HG03135 (cell line): ENCODE measurements at regions not wholly inside any gene's neighbourhood (a gene's known extent, or its start where the extent isn't known, plus 50 kb on each side); places are given as distances from the start of the nearest gene placed in this dataset.
"Not testable (repeated sequence)": the region's sequence is repeated elsewhere in the genome, so short reads cannot be mapped to it uniquely, and the experiment has no call there.

ENCODE experiments used
- ATAC-seq: cut with Tn5 transposase; IDR thresholded peaks from one replicate; pipeline ENCODE4 v1.9.1; 2021; ENCODE audit warnings: mild to moderate bottlenecking, moderate library complexity; ENCODE audit not compliant: unreplicated experiment

DNA sequence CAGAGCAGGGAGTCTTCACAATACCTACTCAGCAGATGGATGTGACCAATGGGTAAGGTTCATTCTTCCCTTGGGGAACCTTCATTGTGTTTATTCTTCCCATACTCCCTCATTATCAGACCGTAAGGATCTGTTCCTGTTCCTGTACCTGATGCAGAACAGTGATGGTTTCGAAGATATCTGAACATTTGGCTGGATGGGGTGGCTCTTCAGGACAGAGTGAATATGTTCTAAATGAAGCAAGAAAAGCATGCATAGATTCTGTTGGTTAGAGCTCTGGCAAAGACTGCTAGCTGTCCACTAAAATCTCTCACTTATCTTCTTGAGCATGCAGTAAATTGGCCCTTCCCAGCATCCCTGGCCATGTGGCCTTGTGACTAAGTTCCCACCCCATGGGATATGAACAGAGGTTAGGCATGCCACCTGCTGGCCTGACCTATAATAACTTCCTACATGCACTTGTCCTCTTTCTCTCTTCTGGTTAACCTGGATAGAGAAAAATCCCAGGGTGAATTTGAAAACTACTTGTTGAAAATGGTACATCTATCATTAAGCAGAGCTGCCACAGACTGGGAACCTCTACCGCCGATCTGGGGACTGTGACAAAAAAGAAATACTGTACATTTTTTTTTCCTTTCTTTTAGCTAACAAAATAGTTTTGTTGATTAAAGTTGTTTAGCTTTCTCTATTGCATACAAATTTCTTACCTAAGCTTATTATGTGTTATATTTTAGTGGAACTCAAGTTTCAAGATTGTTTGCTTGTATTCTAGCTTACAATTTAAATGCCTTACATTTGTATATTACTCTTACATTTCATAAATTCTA, 60.0 kb upstream of the BANK1 start:
- ATAC-seq = peak; percentile 81

DNA sequence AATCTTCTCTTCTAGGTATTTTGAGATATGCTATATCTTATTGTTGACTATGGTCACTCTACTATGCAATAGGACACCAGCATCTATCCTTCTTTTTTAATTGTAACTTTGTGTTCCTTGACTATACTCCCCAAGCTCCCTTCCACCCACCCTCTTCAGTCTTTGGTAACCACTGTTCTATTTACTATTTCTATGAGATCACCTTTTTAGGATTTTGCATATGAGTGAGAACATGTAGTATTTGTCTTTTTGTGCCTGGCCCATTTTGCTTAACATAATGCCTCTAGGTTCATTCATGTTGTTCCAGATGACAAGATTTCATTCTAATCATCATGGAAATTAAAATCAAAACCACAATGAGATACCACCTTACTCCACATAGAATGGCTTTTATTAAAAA, 63.3 kb upstream of the BANK1 start:
- ATAC-seq = no peak

DNA sequence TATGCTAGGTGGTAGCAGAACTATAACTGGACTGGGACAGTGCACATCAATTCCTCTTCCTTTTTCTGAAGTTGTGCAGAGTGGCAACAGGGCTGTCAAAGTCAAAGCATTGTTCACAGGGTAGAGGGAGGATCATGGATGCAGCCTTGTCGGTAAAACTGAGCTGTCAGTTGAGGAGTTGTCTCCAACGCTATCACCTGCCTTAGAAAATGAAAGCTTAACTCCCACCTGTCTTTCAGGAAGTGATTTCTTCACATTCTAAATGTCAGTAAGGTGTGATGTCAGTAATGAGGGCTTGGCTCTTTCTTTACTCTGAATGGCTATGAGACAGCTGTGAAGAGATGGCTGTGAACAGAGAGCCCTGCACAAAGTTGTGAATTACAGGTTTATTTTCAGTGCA, 66.4 kb upstream of the BANK1 start:
- no peak for ATAC-seq

DNA sequence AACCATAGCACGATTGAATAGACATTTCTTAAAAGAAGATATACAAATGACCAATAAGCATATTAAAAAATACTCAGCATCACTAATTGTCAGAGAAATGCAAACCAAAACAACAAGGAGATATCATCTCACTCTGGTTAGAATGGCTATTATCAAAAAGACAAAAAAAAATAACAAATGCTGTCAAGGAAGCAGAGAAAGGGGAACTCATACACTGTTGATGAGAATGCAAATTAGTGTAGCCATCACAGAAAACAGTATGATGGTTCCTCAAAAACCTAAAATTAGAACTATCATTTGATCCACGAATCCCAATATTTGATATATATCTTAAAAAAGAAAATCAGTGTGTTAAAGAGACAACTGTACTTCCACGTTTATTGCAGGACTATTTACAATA, 71.7 kb upstream of the BANK1 start:
- no peak for ATAC-seq

DNA sequence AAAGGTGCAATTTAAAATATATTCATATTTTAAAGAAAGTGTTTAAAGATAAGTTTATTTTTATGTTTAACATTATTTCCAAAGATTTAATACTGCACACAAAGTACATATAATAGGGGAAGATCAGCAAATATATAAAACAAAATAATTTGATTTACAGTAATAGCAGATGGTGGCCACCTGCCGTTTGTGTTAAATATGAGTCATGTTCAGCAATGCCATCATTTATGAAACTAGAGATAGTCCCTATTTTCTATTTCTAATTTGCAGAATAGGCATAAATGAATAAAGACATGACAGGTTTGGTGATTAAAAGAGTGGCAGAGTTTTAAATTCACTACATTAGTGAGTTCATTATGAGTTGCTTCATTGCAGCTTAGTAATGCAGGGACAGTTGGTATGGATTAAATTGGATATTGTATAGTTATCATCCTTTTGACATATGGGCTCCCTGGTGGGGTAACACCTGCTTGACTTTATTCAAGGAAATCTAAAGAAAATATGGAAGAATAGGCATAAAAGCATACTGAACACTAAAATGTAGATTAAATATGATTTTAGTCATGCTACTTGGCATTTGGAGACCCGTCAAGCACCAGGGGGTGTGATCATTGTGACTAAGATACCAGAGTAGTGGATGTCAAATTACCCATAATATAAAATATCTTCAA, 78.8 kb upstream of the BANK1 start:
- ATAC-seq = no peak

DNA sequence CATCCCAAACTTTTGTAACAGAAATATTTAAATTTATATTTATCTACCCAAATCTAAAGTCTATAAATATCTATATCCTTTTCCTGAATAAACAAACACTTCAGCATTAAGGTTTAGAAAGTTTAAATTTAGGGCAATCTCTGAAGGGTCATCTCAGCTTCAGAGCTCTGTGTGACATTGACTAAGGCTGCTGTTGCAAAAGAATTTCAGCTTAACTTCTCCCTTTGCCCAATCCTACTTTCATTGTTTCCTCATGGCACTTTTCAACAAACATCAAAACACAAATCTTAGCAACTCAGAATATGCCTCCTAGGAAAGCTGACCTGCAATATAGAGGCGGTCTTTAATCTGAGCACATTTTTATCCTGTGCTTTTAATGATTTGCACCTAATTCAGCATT, 79.7 kb upstream of the BANK1 start:
- no peak for ATAC-seq

DNA sequence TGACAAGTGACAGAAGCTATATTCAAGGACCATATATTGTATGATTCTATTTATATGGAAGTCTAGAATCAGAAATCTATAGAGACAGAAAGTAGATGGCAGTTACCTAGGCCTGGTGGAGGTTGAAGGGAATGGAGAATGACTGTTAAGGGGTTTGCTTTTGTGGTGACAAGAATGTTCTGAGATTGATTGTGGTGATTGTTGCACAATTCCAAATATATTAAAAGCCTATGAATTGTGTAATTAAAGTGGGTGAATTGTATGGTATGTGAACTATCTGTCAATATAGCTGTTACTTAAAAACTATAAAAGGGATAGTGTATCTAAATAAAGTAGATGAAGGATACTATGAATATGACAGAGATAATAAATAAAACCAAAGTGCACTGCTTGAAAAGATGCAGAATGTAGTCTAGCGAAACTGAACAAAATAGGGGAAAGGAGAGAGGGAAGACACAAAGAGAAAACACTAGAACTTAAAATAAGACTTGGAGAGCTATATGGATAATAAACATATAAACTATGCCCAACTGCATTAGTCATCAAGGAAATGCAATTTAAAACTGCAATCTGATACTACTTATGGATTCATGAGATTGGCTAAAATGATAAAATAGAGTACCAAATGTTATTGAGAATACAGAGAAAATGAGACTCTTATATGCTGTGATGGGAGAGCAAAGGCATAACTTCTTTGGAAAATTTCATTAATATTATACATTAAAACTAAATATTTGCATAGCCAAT, 82.1 kb upstream of the BANK1 start:
- no peak for ATAC-seq

DNA sequence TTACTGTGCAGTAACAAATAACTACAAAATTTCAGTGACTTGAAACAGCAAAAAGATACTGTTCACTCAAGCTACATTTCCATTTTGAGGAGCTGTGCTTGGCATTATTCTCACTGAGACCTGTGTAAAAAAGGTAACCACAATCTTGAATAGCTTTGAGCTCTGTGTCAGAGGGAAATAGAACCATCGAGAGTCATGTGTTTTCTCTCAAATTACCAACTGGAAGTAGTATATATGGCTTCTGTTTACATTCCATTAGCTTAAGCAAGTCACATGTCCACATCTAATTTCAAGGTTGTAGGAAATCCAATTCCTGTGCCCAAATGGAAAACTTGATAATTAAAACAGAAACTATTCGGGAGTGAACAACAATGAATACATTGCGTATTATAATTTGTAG, 82.9 kb upstream of the BANK1 start:
- no peak for ATAC-seq

DNA sequence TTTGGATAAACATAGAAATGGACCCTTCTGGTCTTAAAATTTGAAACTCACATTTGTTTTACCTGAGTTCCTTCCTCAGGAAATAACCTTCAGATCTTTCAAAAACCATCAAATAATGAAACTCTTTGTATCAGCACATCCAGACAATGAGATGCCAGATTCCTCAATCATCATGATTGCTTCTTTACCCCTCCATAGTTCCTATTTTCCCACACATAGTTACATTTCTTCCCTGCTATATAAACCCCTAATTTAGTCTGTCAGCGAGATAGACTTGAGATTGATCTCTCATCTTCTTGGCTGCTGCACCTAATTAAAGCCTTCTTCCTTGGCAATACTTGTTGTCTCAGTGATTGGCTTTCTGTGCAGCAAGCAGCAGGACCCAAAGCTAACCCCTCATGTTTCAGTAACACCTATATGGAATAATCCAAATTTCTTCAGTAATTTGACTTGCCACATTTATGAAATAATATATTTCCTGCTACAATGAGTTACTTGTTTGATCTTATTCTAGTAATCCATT, 83.9 kb upstream of the BANK1 start:
- no peak for ATAC-seq

DNA sequence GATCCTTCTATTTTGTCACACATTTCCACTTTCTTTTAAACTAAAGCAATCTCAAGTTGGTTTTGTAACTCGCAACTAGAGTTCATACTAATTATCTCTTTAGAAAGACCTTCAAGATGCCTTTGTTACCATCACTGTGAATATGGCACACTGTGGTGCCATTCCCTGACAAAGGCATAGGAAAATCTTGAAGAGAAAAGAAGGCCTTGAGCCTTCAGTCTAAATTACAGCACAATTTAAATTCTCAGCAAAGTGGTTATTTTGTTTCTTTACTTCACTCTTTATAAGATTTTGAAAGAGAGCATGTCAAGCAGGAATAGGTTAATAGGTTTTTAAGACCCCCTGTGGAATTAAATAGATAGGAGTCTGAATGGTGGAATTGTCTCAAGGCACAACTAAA, 89.0 kb upstream of the BANK1 start:
- no peak for ATAC-seq

DNA sequence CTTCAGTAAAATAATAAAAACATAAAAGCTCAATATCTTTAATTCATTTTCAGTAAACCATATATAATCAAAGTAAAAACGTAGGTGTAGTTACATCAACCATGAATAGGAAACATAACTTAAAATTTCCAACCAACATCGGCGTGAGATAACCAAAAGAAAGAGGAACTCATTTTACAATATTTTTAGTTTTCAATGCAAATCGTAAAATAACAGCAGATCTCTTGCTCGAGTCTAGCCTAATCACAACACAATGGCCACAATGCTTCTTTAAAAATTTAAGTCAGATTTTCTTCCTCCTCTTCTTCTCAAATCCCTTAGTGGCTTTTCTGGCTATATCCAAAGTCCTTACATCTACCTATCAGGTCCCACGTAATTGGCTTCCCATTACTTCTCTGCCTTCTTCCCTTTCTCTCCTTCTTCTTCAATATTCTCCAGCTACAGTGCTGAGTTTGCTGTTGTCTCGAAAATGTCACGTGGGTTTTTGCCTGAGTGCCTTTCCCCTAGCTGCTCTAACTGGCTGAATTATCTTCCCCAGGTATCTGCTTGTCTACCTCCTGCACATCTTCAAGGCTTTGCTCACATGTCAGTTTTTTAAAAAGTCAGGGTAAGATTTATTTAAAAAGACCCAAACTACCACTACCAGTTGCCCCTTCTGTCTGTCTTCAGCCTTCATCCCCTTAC, 90.9 kb upstream of the BANK1 start:
- no peak for ATAC-seq

DNA sequence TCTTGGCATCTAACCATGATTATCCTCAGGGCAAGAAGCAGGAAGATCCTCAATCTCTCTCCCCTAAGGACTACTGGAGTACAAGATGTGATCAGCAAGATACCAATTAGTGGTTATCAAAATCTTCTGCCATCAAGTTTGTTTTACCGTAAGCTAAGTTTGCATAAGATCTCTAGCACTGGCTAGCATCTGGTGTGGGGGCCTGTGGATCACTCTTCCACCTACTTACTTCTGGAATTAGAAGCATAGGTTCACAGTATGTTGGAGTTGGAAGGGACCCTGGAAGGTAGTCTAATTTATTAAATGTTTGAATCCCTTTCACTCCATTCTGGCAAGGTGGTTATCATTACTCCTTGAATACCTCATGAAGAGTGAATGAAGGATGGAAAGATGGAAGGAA, 93.3 kb upstream of the BANK1 start:
- no peak for ATAC-seq

DNA sequence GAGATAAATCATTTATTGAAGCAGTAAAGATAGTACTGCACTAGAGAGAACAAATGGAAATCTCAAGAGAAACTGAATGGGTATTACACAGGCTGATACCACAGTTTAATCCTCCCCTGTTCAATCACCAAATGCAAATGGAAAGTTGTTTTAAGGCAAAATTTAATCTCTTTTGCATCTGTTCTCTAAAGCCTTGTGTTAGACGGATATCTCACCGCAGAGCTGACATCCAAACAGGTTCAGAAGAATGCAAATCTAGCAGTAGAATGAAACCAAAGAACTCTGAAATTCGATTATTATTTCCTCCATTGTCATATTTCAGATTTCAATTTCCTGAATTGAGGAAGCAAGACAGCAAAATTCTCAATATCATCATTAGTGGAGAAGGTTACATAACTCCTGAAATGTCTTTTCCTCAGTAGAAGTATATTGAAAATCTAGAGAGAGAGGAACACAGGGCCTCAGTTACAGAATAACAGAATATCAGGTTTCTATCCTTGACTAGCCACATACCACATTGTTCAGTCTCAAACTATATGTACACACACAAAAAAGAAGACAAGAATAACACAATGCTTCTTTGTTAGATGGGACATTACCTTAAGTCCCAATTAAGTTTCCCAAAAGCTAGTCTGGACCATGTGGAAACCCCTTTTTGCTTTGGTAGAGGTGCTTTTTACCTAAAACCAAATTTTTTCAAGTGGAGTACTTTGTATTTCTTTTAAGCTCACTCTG, 94.1 kb upstream of the BANK1 start:
- no peak for ATAC-seq

DNA sequence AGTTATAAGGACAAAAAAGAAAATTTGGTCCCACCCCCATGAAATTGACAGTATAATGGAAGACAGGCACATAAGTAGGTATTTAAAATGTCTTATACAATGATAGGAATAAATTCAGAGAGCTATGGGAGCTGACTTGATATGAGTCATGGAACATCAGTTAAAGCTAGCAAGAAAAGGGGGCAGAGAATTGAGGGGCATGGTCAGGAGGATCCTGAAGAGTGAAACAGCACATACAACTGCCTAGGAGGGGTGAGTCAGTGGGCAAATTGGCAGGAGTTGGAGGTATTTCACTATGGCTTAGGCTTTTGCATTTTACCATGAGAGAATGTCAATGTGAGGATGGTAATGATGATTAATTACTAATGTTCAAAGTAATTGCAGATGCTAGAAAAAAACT, 95.4 kb upstream of the BANK1 start:
- no peak for ATAC-seq

DNA sequence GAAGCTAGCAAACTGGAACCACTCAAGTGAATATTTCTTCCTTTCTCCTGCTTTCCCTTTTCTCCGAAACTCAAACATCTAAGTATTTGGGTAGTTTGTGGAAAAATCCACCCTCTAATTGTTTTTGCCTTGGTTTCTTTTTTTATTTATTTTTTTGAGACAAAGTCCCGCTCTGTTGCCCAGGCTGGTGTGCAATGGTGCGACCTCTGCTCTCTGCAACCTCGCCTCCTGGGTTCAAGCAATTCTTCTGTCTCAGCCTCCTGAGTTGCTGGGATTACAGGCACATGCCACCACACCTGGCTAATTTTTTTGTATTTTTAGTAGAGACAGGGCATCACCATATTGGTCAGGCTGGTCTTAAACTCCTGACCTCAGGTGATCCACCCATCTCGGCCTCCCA, 96.1 kb upstream of the BANK1 start:
- not testable (repeated sequence) for ATAC-seq

DNA sequence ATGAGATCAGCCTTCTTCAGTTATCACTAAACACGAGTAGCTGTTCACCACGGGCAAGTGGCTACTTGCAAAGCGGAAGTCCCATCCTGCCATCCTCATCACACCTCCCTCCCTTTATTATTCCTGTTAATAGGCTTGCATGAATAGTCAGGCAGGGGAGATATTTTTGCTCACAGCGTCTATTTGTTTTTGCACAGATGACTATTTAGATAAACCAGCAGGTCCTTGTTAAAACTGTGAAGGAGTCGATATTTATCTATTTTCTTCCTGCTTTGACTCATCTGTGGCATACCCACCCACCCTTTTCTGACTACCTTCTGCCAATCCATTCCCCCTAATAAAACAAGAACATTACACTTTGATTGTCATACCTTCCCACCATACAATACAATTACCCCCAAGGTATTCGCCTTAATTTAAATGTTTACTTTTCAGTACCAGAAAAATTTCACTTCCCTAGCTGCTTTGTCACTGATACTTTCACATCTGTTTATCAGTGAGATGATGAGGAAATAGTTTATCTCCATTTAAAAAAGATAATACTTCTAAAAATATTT, 96.6 kb upstream of the BANK1 start:
- peak; percentile 64 for ATAC-seq

DNA sequence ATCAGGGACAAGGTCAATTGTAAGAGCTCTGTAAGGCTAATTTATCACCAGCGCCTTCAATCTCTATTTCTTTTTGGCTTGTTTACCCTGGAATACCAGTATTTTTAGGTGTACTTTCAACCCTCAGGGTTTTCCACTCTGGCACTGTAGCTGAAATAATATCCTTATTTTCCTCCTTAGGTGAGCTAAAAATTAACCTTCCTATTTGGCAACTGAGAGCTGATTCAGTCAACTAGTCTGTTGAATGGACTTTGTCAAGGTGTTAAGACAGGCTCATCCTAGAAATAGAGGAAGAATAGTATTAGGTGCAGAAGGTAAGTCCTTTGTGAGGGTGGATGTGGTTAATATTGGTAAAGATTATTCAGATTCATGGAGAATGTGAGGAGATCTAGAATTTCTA, 101.3 kb upstream of the BANK1 start:
- ATAC-seq = no peak

DNA sequence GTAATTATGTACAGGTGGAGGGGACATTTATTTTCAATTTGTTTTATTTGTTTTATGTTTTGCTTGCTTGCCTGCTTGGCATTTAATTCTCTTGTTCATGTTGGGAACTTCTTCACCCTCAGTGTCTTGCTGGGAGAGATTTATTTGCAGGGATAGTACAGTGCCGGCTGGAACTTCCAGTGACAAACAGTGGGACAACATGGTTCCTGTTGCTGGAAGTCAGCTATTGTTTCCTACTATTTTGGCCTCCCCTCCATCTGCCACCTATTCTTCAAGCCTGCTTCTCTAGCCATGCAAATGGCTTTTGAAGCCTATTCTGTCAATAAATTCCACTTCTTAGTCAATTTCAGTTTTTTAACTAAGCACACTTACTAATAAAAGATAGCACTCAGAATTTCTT, 105.4 kb upstream of the BANK1 start:
- ATAC-seq = no peak

DNA sequence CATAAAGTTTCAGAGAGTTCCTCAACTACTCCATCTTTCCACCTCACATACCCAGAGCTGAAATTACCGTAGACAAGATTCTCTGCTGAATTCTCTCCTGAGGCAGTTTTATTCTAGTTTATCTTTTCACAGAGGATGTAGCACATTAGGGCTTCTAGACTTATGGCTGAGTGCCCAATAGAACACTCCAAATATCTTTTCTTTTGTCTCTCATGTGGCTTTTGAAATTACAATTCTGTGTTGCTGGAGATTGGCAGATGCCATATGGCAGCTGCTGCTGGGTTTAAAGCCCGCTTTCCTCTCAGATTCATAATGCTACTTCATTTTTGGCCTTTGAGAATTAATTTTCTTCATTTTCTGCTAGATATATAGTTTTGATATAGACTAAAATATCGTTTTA, 107.6 kb upstream of the BANK1 start:
- ATAC-seq = no peak

DNA sequence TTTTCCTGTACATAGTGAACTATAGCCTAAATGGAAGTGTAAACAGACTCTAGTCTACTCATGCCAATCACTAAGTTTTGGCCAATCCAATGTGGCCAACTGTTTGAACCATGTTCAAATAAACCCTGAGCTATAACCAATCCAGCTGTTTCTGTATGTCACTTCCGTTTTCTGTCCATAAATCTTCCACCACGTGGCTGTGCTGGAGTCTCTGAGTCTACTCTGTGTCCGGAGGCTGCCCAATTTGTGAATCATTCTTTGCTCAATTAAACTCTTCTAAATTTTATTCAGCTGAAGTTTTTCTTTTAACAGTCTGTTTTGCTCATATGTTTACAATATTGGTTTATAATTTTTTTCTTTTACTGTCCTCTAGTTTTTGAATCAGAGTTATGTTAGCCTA, 112.3 kb upstream of the BANK1 start:
- no peak for ATAC-seq
